Breast epithelium (tissue), 3 donors: ENCODE measurements at regions not wholly inside any gene's neighbourhood (a gene's known extent, or its start where the extent isn't known, plus 50 kb on each side); places are given as distances from the start of the nearest gene placed in this dataset.

ENCODE experiments used
- CTCF ChIP-seq, 3 donors: fragments of 450-650 bp; IDR thresholded peaks; one replicate each; pipeline ENCODE4 v1.5.1; 2016 to 2017; ENCODE audit warnings: antibody characterized with exemption in 3 of 3, mild to moderate bottlenecking in 3 of 3, moderate library complexity in 3 of 3
- POLR2A ChIP-seq: fragments of 450-650 bp; IDR thresholded peaks from one replicate; pipeline ENCODE4 v1.6.1; 2016; ENCODE audit warnings: antibody characterized with exemption, mild to moderate bottlenecking, moderate library complexity
- POLR2AphosphoS5 ChIP-seq, 3 donors: sonication (generic); formaldehyde crosslinking; IDR thresholded peaks; one replicate each; pipeline ENCODE4 v1.6.1; 2017; ENCODE audit warnings: antibody characterized with exemption in 3 of 3

DNA sequence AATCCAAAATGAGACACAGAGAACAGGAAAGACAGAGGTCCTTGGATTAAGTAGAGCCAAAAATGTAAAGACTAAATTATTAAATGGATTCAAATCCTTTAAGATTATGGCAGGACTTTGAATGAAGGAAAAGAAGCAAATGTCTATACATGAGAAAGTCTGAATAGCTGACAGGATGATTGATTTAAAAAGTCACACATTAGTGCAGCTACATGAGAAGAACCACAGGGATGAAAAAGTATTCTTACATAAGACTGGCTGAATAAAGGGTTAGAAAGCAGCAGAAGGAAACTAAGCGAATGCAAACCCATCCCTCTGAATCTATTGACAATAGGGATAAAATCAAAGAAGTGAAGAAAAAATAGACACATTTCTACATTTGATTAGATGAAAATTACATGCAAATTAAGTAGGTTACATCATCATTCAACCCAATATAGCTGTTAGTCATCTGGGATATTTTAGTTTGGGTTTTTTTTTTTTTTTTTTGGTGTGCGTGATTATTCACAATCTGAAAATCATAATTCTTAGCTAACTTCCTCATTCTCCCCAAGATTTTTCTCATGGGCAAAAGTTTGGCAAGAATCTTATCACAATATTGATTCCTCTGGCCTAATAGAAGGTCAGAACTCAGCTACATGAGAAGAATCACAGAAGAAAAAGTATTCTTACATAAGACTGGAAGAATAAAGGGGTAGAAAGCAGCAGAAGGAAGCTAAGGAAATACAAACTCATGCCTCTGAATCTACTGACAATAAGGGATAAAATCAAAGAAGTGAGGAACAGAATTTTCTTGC is 845.4 kb downstream of the HACE1 start:
- no peak for TF ChIP-seq POLR2AphosphoS5 (IDR thresholded peaks at IDR 0.05)
- no peak for TF ChIP-seq CTCF (IDR thresholded peaks at IDR 0.05)
- no peak for TF ChIP-seq POLR2A
